IMR-90 (cell line): ENCODE measurements at regions not wholly inside any gene's neighbourhood (a gene's known extent, or its start where the extent isn't known, plus 50 kb on each side); places are given as distances from the start of the nearest gene placed in this dataset.

Experiments
- ATAC-seq: fragments of 200-7000 bp; cut with Tn5 transposase; 2 replicates; pipeline ENCODE4 v1.9.1; 2020; ENCODE audit warnings: low read depth, mild to moderate bottlenecking, moderate library complexity
- BruUV-seq: library from RNA; stranded (reverse); fragments of 400-500 nt; replicated peaks from 2 replicates; lab custom pipeline; 2021; lab: Mats Ljungman, UMichigan
- CTCF ChIA-PET: fragments of 300-600 bp; formaldehyde crosslinking; extraction: SDS; loops from one replicate; lab custom pipeline; 2021; ENCODE audit warnings: antibody characterized with exemption; lab: Yijun Ruan, JAX
- POLR2A ChIA-PET: fragments of 300-600 bp; sonication (Branson Sonifier 250); formaldehyde crosslinking; loops from one replicate; lab custom pipeline; 2022; ENCODE audit warnings: antibody characterized with exemption; ENCODE audit not compliant: unreplicated experiment; lab: Charles Lee
- DNase-seq: peaks from one replicate; pipeline ENCODE4 v3.0.0; 2013
- H2AFZ ChIP-seq: replicated peaks from 2 replicates; pipeline ENCODE3; 2013; ENCODE audit warnings: low read length, mild to moderate bottlenecking; ENCODE audit not compliant: poor library complexity
- H2AK5ac ChIP-seq: 2 replicates; pipeline ENCODE4 v1.6.1; 2013; ENCODE audit warnings: low read depth, low read length, inconsistent platforms
- H2AK9ac ChIP-seq: replicated peaks from 2 replicates; pipeline ENCODE3; 2013; ENCODE audit warnings: mild to moderate bottlenecking, low read depth, low read length, moderate library complexity; ENCODE audit not compliant: poor library complexity
- H2BK120ac ChIP-seq: 2 replicates; pipeline ENCODE4 v1.6.1; 2013; ENCODE audit warnings: low read depth, low read length, inconsistent platforms
- H2BK15ac ChIP-seq: 3 replicates; pipeline ENCODE4 v1.6.1; 2013; ENCODE audit warnings: low read depth, low read length, inconsistent platforms
- H2BK20ac ChIP-seq: 2 replicates; pipeline ENCODE4 v1.6.1; 2013; ENCODE audit warnings: low read depth, mild to moderate bottlenecking, inconsistent platforms, low read length, moderate library complexity
- H2BK5ac ChIP-seq: 2 replicates; pipeline ENCODE4 v1.6.1; 2013; ENCODE audit warnings: mild to moderate bottlenecking, low read depth, low read length, inconsistent platforms; ENCODE audit not compliant: poor library complexity, severe bottlenecking
- H3K14ac ChIP-seq: replicated peaks from 2 replicates; pipeline ENCODE4 v1.6.1; 2013; ENCODE audit warnings: low read depth, low read length, inconsistent platforms
- H3K18ac ChIP-seq: 2 replicates; pipeline ENCODE4 v1.6.1; 2013; ENCODE audit warnings: low read depth, low read length, control low read depth
- H3K23ac ChIP-seq: 2 replicates; pipeline ENCODE4 v1.6.1; 2013; ENCODE audit warnings: low read depth, low read length, inconsistent platforms
- H3K27ac ChIP-seq: 2 replicates; pipeline ENCODE4 v1.5.1; 2013; ENCODE audit warnings: mild to moderate bottlenecking, control low read depth, low read length; ENCODE audit not compliant: insufficient read depth
- H3K27me3 ChIP-seq: 2 replicates; pipeline ENCODE4 v1.6.1; 2013; ENCODE audit warnings: low read length; ENCODE audit not compliant: control insufficient read depth, insufficient read depth
- H3K36me3 ChIP-seq: 2 replicates; pipeline ENCODE4 v1.6.1; 2013; ENCODE audit warnings: low read length, mixed read lengths; ENCODE audit not compliant: control insufficient read depth, insufficient read depth
- H3K4ac ChIP-seq: 2 replicates; pipeline ENCODE4 v1.6.1; 2013; ENCODE audit warnings: low read depth, low read length, inconsistent platforms
- H3K4me1 ChIP-seq: 2 replicates; pipeline ENCODE4 v1.6.1; 2013; ENCODE audit warnings: low read length, mixed read lengths; ENCODE audit not compliant: control insufficient read depth, insufficient read depth
- H3K4me2 ChIP-seq: 2 replicates; pipeline ENCODE4 v1.6.1; 2013; ENCODE audit warnings: low read depth, mild to moderate bottlenecking, control low read depth, low read length, moderate library complexity
- H3K4me3 ChIP-seq: 2 replicates; pipeline ENCODE4 v1.5.1; 2013; ENCODE audit warnings: low read depth, mild to moderate bottlenecking, control low read depth, low read length, moderate library complexity; ENCODE audit not compliant: insufficient read depth
- H3K56ac ChIP-seq: 2 replicates; pipeline ENCODE4 v1.6.1; 2013; ENCODE audit warnings: low read length, inconsistent platforms; ENCODE audit not compliant: insufficient read depth; ENCODE audit errors: extremely low read depth
- H3K79me1 ChIP-seq, 2 experiments: 2 replicates each; pipeline ENCODE4 v1.6.1; 2013; ENCODE audit warnings: low read length in 2 of 2, inconsistent platforms in 1 of 2, low read depth in 1 of 2
- H3K9ac ChIP-seq: 2 replicates; pipeline ENCODE4 v1.6.1; 2013; ENCODE audit warnings: low read depth, low read length, control low read depth
- H3K9me1 ChIP-seq: 2 replicates; pipeline ENCODE4 v1.6.1; 2013; ENCODE audit warnings: low read length, inconsistent platforms; ENCODE audit not compliant: insufficient read depth
- H3K9me3 ChIP-seq: 2 replicates; pipeline ENCODE4 v1.6.1; 2013; ENCODE audit warnings: low read length; ENCODE audit not compliant: control insufficient read depth, insufficient read depth
- H4K20me1 ChIP-seq: 2 replicates; pipeline ENCODE4 v1.6.1; 2013; ENCODE audit warnings: low read length, inconsistent platforms; ENCODE audit not compliant: insufficient read depth
- H4K5ac ChIP-seq: 2 replicates; pipeline ENCODE4 v1.6.1; 2013; ENCODE audit warnings: mild to moderate bottlenecking, low read depth, low read length, control low read depth
- H4K8ac ChIP-seq, 2 experiments: 2 replicates each; pipeline ENCODE4 v1.6.1; 2013; ENCODE audit warnings: low read depth in 2 of 2, low read length in 2 of 2, control low read depth in 1 of 2, inconsistent platforms in 1 of 2
- H4K91ac ChIP-seq: 2 replicates; pipeline ENCODE4 v1.6.1; 2013; ENCODE audit warnings: low read depth, low read length, inconsistent platforms; ENCODE audit not compliant: insufficient read depth
- BHLHE40 ChIP-seq: fragments of 150-350 bp; IDR thresholded peaks from 2 replicates; pipeline ENCODE4 v1.6.1; 2016; ENCODE audit warnings: mild to moderate bottlenecking, low read depth, low read length
- ELK1 ChIP-seq: fragments of 150-350 bp; IDR thresholded peaks from 2 replicates; pipeline ENCODE4 v1.6.1; 2016; ENCODE audit warnings: low read depth, mild to moderate bottlenecking, low read length, moderate library complexity, borderline replicate concordance
- FOS ChIP-seq: fragments of 150-350 bp; IDR thresholded peaks from 2 replicates; pipeline ENCODE4 v1.6.1; 2016; ENCODE audit warnings: low read depth, low read length
- MAFK ChIP-seq: IDR thresholded peaks from 2 replicates; pipeline ENCODE4 v1.6.1; 2012; ENCODE audit warnings: low read depth, low read length, improper control_type of control experiment
- MXI1 ChIP-seq: IDR thresholded peaks from 2 replicates; pipeline ENCODE4 v1.6.1; 2012; ENCODE audit warnings: low read depth, mild to moderate bottlenecking, low read length, moderate library complexity, borderline replicate concordance
- NFE2L2 ChIP-seq: fragments of 150-350 bp; IDR thresholded peaks from 2 replicates; pipeline ENCODE4 v1.6.1; 2016; ENCODE audit warnings: low read depth, mild to moderate bottlenecking, low read length
- POLR2A ChIP-seq: IDR thresholded peaks from 2 replicates; pipeline ENCODE4 v1.6.1; 2012; ENCODE audit warnings: mild to moderate bottlenecking, low read depth, low read length
- RAD21 ChIP-seq: IDR thresholded peaks from 2 replicates; pipeline ENCODE4 v1.6.1; 2012; ENCODE audit warnings: low read length, improper control_type of control experiment
- RCOR1 ChIP-seq: IDR thresholded peaks from 2 replicates; pipeline ENCODE4 v1.6.1; 2012; ENCODE audit warnings: mild to moderate bottlenecking, low read length, improper control_type of control experiment; ENCODE audit not compliant: insufficient replicate concordance
- RFX5 ChIP-seq: IDR thresholded peaks from 2 replicates; pipeline ENCODE4 v1.8.0; 2012; ENCODE audit warnings: low read depth, mild to moderate bottlenecking, low read length, moderate library complexity
- WGBS, 2 experiments: methylation state at CpG; one replicate each; pipeline versions ENCODE4 v1.1.5 to v1.1.7; 2013; ENCODE audit warnings: missing lambda C conversion rate in 2 of 2; ENCODE audit not compliant: insufficient read length in 1 of 2; ENCODE audit errors: extremely low coverage in 2 of 2; 5-methylcytosine and 5-hydroxymethylcytosine counted together
- dilution Hi-C: fragments of 300-500 bp; cut with HindIII; formaldehyde crosslinking; loops from one replicate; pipeline ENCODE4 v1.14.3; 2018; ENCODE audit warnings: low sequenced_read_pairs; ENCODE audit not compliant: unreplicated experiment
- in situ Hi-C: fragments of 300-500 bp; cut with MboI; formaldehyde crosslinking; loops from 3 replicates; pipeline ENCODE4 v1.14.3; 2019; ENCODE audit warnings: low sequenced_read_pairs, inconsistent platforms, mixed read lengths
- intact Hi-C: fragments of 100-400 bp; cut with micrococcal nuclease; formaldehyde crosslinking; loops from 2 replicates; pipeline ENCODE4 v1.10.0; 2022
- TF ChIP-seq, protein P1 (sequence below): fragments of 150-350 bp; IDR thresholded peaks from 2 replicates; pipeline ENCODE4 v1.6.1; 2017; ENCODE audit warnings: mild to moderate bottlenecking, antibody characterized with exemption, low read length, low read depth

- Histone ChIP-seq H4K20me1 (no peaks in the 10 kb centered on the region), H2BK5ac (no peak overlapping the region), H3K27me3 (no peaks in the 10 kb centered on the region), H4K91ac (no peak overlapping the region), H4K5ac (no peak overlapping the region), H3K14ac (no peak overlapping the region), H2AK9ac (no peak overlapping the region), H3K4ac (no peak overlapping the region), H3K4me1 (no peaks in the 10 kb centered on the region), H3K27ac (no peak overlapping the region), H3K4me3 (no peak overlapping the region), H3K23ac (no peak overlapping the region), H2AK5ac (no peak overlapping the region), H2BK20ac (no peak overlapping the region), H3K9ac (no peak overlapping the region), H3K4me2 (no peak overlapping the region), H2BK120ac (no peak overlapping the region), H4K8ac (no peak overlapping the region), H3K56ac (no peak overlapping the region), H2AFZ (no peak overlapping the region), H3K9me1 (no peaks in the 10 kb centered on the region), H2BK15ac (no peak overlapping the region), H3K9me3 (no peaks in the 10 kb centered on the region), H3K18ac (no peak overlapping the region), H3K79me1 (no peaks in the 10 kb centered on the region), H3K36me3 (no peaks in the 10 kb centered on the region)
- in situ Hi-C loops (no loop called here), dilution Hi-C loops (no loop called here), intact Hi-C loops (no loop called here)
- CTCF ChIA-PET = no interaction called here
- no CpG with 5 or more reads among the region's 3 CpGs for WGBS, 2 experiments
- TF ChIP-seq, protein P1, sequence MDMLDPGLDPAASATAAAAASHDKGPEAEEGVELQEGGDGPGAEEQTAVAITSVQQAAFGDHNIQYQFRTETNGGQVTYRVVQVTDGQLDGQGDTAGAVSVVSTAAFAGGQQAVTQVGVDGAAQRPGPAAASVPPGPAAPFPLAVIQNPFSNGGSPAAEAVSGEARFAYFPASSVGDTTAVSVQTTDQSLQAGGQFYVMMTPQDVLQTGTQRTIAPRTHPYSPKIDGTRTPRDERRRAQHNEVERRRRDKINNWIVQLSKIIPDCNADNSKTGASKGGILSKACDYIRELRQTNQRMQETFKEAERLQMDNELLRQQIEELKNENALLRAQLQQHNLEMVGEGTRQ = no peak
- TF ChIP-seq ELK1 = no peak
- no peak for TF ChIP-seq RFX5
- no peak for TF ChIP-seq NFE2L2
- TF ChIP-seq MAFK = no peak
- no peak for TF ChIP-seq FOS
- no peak for TF ChIP-seq POLR2A
- TF ChIP-seq BHLHE40 = no peak
- TF ChIP-seq MXI1 = no peak
- TF ChIP-seq RCOR1 = no peak
- no peak for TF ChIP-seq RAD21
- POLR2A ChIA-PET = no interaction called here
- DNase-seq = no peak
- ATAC-seq = no peak
- BruUV-seq = no TSS peak
Measured at GRCh38 chr2:40544072-40544471, 92.2 kb upstream of the SLC8A1 start.
